ENCODE measurements at regions not wholly inside any gene's neighbourhood (a gene's known extent, or its start where the extent isn't known, plus 50 kb on each side); places are given as distances from the start of the nearest gene placed in this dataset.

GRCh38 chr2:126449677-126450076 lies 206.3 kb upstream of the GYPC start:
- TF ChIP-seq CTCF (conservative IDR thresholded peaks at IDR 0.05; ENCODE audit: low read depth, low read length) (no peak), EZH2 (IDR thresholded peaks at IDR 0.05; ENCODE audit: borderline replicate concordance, low read depth, low read length, poor library complexity, severe bottlenecking) (no peak)
